Stimulated activated naive CD4-positive, alpha-beta T cell (primary cell): ENCODE measurements at regions not wholly inside any gene's neighbourhood (a gene's known extent, or its start where the extent isn't known, plus 50 kb on each side); places are given as distances from the start of the nearest gene placed in this dataset.

Experiments used
- DNase-seq, 6 experiments: peaks; one replicate each; lab custom pipeline; 2025; lab: John Stamatoyannopoulos, UW

DNA sequence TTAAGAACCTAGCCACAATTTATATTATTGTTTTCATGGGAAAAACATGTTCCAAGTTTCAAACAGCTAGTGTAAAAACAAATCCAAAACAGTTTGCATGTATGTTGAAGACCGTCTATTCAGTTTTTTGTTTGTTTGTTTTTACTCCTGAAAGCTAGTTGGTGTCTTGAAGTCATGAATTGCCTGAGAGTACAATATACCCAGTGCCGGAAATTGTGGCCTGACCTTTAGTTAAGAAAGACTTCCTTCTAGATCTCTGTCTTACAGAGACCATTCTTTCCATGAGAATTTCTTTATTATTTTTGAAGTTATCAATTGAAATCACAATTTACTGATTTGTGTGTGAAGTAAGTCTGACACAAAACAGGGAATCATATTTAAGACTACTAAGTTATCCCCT, 474.8 kb downstream of the KCNJ2 start:
- no peak for DNase-seq

DNA sequence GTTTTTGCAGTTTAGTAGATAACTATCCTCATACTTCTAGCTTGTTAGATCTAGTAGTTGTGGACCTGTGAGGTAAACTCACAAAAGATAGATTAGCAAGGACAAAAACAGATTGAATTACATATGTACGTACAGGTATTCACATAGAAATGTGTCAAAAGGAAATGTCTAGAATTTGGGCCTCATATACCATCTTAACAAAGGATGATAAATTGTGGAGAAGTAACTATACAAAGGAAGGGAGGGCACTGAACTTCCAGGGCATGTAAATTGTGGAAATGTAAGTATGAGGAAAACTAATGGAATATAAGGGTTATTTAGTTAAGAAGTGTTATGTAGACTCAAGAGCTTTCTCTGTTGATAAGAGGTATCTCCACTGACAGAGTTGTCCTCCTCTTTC, 477.3 kb downstream of the KCNJ2 start:
- DNase-seq, result no peak

DNA sequence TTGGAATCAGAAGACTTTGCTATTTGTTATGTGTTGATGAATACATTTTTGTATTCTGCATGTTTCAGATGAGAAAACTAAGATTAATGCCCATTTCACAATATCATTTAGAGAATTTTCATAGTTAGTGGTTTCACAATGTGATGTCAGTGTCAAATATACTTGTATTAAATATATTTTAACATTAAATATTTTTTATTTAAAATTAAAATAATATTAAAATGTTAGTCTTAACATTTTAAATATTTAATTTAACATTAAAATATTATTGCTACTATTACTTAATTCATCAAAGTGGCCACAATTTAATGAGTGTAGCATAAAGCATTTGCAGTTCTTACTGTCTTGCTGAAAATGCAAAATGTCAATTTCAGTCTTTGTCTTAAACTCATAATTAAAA, 478.8 kb downstream of the KCNJ2 start:
- DNase-seq, result no peak

DNA sequence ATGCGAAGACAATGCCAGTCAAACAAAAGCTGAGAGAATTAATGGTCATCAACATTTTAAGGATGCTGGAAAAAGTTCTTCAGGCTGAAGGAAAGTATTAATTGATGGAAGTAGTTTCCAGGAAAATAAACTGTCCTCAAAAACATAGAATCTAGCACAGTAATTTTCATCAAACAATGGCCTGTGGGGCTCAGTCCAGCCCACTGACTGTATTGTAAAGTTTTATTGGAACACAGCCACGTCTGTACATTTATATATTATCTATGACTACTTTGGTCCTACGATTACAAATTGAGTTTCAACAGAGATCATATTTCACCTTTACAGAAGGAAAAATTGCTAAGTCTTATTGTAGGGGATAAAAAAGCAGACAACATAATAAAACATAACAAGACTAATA, 484.5 kb downstream of the KCNJ2 start:
- DNase-seq, result no peak

DNA sequence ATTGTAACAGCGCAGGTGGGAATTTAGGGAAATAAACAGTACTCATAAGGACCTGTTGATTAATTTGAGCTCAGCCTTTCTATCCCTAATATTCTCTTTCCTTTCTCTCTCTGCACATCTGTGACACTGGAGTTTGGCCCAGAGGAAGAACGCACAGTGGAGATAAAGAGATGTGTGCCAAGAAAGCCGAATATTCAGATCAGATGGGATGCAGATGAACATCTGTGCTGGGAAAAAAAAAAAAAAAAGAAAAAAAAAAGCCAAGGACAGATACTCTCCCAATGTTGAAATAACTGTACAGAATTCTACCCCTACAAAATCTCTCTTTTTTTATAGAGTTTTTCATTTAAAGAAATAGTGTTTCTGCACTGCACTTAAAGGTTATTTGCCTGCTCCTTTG, 485.4 kb downstream of the KCNJ2 start:
- DNase-seq, result no peak

DNA sequence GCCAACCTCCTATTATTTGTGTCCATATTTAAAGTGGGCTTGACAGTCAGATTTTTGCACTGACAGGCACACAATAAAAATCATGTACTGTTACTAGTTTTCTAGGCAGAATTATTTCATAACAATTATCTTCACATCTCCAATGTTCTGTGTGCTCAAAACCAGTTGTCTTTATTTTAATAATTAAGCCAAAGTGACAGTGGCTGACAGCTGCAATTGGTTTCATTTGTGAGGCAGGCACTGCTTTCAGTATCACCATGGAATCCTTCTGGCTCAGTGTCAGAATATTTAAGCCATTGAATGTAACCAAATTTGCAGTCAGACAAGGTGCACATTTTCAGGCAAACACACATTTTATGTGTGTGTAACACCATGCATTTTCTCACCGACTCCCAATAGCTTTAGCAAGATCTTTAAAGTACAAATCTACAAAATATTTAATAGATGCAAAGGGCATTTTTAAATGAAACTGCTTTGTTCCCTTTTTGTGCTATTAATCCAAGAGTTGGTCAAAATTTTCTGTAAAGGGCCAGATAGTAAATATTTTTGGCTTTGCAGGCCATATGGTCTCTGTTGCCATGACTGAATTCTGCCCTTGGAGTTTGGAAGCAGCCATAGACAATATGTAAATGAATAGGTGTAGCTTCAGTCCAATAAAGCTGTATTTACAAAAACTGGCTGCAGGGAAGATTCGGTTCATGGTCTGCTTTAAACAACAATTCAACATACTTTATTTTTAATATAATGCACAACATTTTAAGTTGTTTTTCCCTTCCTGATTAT, 486.0 kb downstream of the KCNJ2 start:
- DNase-seq, result no peak

DNA sequence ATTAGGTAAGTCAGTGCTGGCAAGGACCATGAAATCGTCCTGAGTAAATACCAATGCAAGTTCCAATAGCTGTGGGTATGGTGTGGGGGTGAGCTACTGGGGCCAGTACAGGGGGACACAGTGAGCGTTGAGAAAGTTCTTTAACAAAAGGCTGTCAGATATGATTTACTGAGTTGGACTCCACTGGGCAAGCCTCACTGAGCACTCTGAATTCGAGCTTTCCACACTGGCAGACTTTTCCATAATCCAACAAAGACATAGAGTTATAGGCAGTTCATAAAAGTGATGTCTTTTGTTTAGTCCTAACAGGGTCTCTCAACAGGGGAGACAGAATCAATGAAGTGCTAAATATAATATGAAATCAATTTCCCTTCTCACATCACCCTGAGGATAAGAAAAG, 489.0 kb downstream of the KCNJ2 start:
- DNase-seq, result no peak

DNA sequence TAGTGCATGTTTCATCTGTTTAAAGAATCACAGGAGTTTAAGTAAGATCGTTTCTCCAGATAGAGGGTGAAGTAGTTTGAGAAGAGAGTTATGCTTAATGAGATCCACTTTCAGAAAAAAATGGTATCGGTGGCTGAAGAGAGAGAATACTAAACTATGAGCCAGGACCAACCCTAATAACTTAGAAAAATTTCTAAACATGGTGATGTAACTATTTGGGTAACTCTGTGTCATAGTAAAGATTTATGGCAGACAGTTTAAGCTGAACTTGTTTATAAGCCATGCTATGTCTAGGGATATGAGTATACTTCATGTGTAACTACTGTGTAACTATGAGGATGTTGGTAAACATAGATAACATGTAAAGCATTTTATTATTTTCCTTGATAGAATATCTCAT, 489.5 kb downstream of the KCNJ2 start:
- no peak for DNase-seq

DNA sequence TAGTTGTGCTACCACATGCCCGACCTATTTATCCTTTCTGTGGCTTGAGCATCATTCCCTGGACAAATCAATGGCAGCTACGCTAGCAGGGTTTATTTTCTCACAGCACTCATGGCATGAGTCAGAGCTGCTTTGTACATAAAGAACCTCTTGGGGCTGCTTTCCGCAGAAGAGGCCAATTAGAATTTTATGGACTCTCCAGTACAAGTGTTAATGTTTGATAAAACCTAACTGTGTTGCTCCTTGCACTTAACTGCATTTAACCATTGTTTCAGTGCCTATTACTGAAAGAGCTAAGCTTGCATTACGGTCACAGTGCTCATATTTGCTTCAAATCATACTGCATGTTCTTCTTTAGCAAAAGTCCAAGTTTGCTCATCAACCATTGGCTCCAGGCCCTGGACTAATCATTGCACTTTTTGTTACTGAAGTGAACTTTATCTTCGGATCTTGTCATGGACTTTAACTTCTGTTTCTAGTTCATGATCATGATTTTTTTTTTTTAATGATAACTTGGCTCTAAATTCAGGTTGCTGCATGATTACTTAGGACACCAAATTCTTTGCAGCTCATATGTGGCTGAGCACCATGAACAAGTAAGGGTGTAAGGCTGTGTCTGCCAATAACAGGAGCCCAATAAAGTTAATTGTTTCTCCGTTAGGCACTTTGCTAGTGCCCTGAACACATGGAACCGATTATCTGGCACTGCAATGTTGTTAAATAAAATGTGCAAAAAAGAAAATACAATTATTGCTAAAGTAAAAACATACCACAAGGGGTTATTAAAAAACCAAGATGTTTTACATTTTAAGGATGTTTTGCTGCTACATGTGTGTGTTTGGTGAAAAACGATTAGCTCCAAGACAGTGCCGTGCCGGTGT, 492.2 kb downstream of the KCNJ2 start:
- DNase-seq, result no peak

DNA sequence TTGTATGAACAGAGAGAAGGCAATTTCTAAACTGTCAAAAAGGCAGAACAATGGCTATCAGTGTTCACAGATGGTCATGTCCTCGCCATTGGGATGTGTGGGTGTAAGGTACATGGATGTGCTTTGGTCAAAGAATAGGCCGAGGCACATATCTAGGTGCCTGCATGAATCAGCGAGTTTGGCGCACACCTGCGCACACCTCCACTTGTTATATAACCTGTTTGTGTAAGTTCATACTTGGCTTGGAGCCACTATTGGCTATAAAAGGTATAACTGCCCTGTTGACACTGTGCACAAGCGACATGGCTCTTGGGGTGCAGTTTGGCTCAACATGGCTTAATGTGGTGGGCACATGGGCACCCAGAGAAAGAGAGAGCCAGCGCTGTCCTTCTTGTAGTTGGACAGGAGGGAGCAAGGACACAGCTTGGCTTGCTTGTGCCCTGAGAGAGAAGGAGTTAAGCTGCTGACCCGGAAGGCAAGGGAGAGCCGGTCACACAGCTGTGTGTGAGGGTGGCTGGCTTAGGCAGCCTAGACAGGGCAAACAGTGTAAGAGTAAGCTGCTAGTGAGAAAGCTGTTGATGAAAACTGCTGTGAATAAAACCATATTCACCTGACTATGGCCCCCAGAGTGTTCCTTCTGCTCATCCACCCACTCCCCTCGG, 499.1 kb downstream of the KCNJ2 start:
- DNase-seq, result no peak

DNA sequence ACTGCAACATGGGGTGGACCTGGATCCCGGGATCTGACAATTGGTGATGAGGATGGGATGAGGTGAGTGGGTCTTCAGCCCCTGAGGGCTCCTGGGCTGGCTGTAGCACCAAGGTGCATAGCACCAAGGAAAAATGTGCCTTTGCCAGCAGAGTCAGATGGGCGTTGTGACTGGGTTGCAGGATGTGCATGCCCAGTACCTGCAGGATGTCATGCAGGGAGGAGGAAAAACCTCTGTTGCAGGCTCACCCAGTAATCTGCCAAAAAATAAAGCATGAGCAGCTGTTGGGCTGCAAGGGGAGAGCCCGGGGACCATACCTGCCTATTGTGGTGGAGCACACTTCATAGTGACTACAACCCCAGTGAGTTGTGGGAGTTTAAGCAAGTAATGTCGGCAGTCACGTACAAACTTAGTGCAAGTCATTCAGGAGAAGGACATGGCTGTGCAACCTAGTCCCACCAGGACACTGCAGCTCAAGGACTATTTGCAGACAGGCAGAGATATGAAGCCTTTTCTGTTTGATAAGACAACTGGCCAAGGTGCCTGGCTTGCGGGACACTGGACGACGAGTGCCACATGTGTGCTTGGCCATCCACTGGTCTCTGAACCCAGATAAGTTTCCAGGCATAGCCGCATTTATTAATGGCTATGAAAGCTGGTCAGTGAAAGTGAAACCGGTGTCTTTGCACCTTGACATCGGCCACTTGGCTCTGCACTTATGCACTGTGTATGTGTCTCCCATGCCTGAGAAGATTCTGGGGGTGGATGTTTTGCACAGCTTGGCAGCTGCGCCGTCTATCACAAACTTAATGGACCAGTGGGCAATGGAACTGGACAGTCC, 499.8 kb downstream of the KCNJ2 start:
- DNase-seq, result no peak

DNA sequence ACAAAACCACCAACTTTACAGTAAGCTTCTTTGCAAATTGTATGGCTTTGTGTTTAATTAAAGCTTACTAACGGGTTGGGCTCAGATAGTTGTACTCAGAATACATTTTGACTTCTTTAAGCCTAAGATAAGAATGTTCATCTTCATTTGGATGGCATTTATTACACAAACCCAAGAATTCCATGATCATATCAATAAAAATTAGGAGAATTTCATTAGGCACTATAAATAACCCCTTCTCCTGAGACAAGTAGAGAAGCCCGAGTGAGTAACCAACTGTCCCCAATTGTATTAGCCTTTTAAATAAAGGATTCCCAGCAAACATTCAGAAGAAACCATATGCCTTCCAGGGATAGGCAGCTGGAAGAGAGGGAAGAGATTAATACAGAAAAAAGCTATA, 504.7 kb downstream of the KCNJ2 start:
- no peak for DNase-seq

DNA sequence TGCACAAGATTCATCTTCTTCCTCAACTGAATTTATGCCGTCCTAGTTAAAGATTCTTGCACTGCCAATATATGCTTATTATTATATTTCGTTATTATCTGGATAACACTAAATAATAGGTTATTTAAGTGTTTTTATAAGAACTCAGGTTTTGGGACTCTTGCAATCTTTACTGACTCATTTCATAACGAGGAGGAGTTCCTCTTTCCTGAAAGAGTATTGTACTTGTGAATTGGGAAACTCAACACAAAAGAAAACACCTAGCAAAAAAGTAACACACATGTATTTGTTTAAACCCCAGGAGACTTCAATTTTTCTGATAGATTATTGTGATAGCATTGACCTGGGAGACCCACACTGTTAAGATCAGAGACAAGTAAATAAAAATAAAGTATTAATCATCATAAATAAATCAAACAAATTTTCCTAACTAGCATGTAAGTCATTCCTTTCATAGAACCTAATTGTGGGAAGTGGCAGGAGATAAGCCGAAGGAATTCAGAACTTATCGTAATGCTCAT, 505.8 kb downstream of the KCNJ2 start:
- DNase-seq, result no peak

DNA sequence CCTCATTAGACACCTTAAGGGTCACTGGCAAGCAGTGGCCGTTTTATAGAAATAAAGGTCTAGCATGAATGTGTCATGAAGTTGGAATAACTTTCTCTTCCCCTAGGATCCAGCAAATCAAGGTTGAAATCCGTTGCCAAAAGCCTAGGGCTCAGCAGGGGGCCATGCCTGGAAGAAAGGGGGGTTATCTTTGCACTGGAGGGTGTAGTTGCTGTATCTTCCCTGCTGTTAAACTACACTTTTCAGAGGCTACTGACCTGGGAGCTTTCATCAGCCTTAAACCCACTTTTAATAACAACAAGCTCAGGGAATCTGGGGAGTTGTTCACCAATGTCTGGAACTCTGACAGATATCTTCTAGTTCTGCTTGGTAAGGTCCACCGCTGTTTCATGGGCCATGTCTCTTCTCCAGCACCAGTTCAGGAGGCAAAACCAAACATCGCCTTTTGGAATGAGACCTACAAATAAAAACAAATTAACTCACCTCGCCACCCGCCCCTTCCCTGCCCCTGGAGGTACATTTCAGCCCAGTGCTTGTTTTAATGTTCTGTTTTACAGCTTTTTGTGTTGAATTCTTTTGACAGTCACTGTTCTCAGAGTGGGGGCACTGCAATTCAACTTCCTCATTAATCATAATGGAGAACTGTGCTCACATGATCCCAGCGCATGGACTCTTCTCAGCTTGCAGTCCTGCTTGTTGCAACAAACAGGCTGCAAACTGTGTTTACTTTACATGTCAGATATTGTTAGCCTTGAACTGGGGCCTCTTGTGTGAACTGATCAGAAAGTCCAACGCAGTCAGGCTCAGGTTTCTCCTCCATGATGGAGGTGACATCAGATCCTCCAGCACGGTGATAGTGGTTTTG, 508.7 kb downstream of the KCNJ2 start:
- DNase-seq, result no peak

DNA sequence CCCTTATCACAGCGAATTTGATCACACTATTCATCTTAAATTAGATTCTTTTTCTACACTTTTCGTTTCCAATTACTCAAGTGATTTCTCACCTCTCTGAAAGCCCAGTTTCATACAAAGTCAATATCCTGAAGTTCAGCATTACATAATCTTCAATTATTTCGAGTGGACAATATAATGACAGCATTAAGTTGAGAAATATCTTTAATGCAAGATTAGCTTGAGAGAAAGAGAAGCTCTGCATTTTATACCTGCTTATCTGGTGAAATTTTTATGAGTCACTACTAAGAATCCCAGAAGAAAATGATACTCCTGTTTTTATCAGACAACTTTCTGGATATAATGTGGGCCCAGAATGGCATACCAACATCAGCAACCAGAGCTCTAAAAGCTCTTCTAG, 509.6 kb downstream of the KCNJ2 start:
- no peak for DNase-seq

DNA sequence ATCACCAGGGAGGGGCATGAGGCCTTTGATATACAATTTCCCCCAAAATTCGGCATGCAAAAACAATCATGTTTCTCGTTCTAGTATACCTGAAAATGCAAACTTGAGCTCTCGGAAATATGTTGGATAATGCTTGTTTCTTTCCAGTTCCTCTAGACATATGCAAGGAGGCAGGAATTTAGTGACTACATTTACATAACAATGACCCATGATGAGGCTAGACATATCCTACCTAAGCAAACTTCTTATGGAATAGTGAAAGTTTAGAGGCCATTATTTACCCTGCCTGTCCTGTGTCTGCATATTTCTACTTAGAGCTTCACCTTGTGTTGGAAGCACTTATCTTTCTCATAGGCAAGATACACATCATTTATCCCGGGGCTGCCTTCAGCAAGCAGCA, 514.6 kb downstream of the KCNJ2 start:
- DNase-seq, result no peak

DNA sequence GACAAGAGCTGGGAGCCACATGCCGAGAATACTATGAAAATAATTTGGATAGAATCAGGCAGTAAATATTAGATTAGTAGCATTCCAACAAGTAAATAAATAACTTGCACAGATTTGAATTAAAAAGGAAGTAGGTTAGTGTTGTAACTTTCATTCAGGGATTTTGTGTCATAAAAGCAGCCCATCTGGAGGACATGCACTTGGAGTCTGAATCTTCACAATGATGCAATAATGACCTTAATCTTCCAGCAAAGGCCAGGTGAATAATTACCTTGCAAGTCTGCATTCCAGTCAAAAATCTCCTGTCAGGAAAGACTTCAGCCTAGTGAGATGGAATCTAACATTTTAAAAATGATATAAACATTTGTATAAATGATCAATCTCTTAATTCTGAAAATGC, 518.1 kb downstream of the KCNJ2 start:
- no peak for DNase-seq

DNA sequence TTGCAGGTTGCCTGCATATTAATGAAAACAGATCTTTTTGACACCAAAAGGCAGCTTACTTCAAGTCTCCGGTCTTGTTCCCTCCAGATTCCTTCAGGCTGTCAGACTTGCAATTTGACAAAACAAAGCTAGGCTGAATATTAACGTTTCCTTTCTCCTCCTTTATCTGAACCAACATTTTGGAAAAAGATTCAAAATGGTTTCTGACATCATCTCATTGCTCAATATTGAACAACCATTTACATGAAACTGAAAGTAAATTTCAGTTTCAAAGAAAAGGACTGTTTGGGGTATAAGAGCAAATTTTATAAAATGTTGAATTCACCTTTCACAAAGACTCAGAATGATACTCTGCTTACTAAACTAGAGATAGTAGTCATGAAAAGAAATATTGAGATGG, 521.8 kb downstream of the KCNJ2 start:
- DNase-seq, result no peak

DNA sequence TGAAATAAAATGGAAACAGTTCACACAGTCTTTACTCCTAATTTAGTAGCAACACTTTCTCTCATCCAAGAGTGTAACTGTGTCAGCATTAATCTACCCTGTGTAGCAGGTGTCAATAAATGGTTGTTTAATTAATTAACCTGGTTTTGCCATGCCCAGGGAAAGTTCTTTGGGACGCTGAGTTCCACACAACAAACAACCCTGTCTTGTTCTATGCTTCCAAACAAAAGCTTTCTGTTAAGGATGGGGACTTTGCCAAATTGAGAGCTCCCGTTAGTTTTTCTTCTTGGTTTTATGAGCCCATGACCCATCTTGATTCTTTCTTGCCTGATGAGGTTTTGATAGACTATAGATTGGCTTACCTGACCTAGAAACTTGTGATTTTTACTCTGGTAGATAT, 530.1 kb downstream of the KCNJ2 start:
- no peak for DNase-seq

DNA sequence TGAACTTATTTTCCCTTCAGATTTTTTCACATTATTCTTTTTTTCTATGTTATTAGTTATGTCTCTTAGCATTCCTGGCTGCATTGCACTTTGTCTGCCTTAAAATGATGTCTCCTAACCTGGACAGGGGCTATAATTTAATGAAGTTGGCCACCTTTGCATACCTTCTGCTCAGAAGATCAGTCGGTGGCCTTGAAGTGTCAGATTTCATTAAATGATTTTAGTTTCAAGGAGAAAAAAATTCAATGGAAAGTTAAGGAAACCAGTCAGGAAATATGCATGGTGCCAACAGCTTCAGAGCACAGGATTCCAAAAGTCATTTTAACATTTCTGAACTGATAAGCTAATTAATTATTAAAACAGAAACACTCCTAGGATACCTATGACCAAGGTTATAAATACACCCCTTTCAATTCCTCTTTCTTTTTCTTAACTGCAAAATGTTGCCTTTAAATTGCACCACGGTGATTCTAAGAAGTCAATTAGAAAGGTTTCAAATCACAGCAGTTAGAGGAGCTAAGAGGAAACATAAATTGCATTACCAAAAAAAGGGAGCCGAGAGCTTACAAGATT, 533.4 kb downstream of the KCNJ2 start:
- DNase-seq, result no peak
